Suprapubic skin (tissue), 3 donors: ENCODE measurements at regions not wholly inside any gene's neighbourhood (a gene's known extent, or its start where the extent isn't known, plus 50 kb on each side); places are given as distances from the start of the nearest gene placed in this dataset.

Experiments used
- CTCF ChIP-seq, 2 donors: fragments of 200-600 bp in 1 of 2; fragments of 450-650 bp in 1 of 2; sonication (generic) in 1 of 2; IDR thresholded peaks; one replicate each; pipeline ENCODE4 v1.5.1; 2016 to 2019; ENCODE audit warnings: antibody characterized with exemption in 2 of 2, mild to moderate bottlenecking in 1 of 2, moderate library complexity in 1 of 2
- EP300 ChIP-seq: sonication (generic); formaldehyde crosslinking; IDR thresholded peaks from one replicate; pipeline ENCODE4 v1.6.1; 2017; ENCODE audit warnings: antibody characterized with exemption
- POLR2A ChIP-seq, 2 donors: fragments of 450-650 bp; IDR thresholded peaks; one replicate each; pipeline ENCODE4 v1.6.1; 2017; ENCODE audit warnings: antibody characterized with exemption in 2 of 2, mild to moderate bottlenecking in 2 of 2, moderate library complexity in 2 of 2

- TF ChIP-seq CTCF (IDR thresholded peaks at IDR 0.05) (no peak), POLR2A (IDR thresholded peaks at IDR 0.05) (no peak), EP300 (no peak)
Observed at GRCh38 chr5:73300337-73301207, 127.6 kb downstream of the TMEM174 start.
